ENCODE measurements at regions not wholly inside any gene's neighbourhood (a gene's known extent, or its start where the extent isn't known, plus 50 kb on each side); places are given as distances from the start of the nearest gene placed in this dataset.

GRCh38 chr9:75483636-75484035 is 395.3 kb downstream of the OSTF1 start:
- no peak for TF ChIP-seq POLR2A (IDR thresholded peaks at IDR 0.05; ENCODE audit: low read depth, low read length)
- TF ChIP-seq POLR2AphosphoS5 (IDR thresholded peaks at IDR 0.05; ENCODE audit: low read depth, low read length): no peak

Data from GM12892 (cell line).